ENCODE measurements at regions not wholly inside any gene's neighbourhood (a gene's known extent, or its start where the extent isn't known, plus 50 kb on each side); places are given as distances from the start of the nearest gene placed in this dataset.
"Not testable (repeated sequence)": the region's sequence is repeated elsewhere in the genome, so short reads cannot be mapped to it uniquely, and the experiment has no call there.

- not testable (repeated sequence) for DNase-seq (ENCODE audit: low read depth)
Measured at GRCh38 chr9:40906879-40907278, 221.6 kb downstream of the FOXD4L6 start.

- DNase-seq (ENCODE audit: low read depth), result not testable (repeated sequence)
Measured at GRCh38 chr9:40892315-40892714, 236.2 kb downstream of the FOXD4L6 start.

- not testable (repeated sequence) for DNase-seq (ENCODE audit: low read depth)
Measured at GRCh38 chr9:40885858-40886257, 242.6 kb downstream of the FOXD4L6 start.

GRCh38 chr9:40884902-40885490, 243.5 kb downstream of the FOXD4L6 start:
- DNase-seq (ENCODE audit: low read depth), result not testable (repeated sequence)

- no peak for DNase-seq (ENCODE audit: low read depth)
Measured at GRCh38 chr9:40884072-40884901, 244.2 kb downstream of the FOXD4L6 start.

- not testable (repeated sequence) for DNase-seq (ENCODE audit: low read depth)
Measured at GRCh38 chr9:40883423-40884071, 244.9 kb downstream of the FOXD4L6 start.

GRCh38 chr9:40873753-40874295, 254.7 kb downstream of the FOXD4L6 start:
- not testable (repeated sequence) for DNase-seq (ENCODE audit: low read depth)

GRCh38 chr9:40868437-40868836, 260.0 kb downstream of the FOXD4L6 start:
- DNase-seq (ENCODE audit: low read depth), result not testable (repeated sequence)
